ENCODE measurements at regions not wholly inside any gene's neighbourhood (a gene's known extent, or its start where the extent isn't known, plus 50 kb on each side); places are given as distances from the start of the nearest gene placed in this dataset.

GRCh38 chr15:35616498-35617271 lies 70.7 kb upstream of the DPH6 start:
- H3K9me3 Mint-ChIP-seq, result peaks cover 6% of the 10 kb centered on the region
- no peaks in the 10 kb centered on the region for H3K4me1 Mint-ChIP-seq
- H3K36me3 Mint-ChIP-seq (ENCODE audit: low read depth), result no peaks in the 10 kb centered on the region
- no peak overlapping the region for H3K4me3 Mint-ChIP-seq
- no peak for DNase-seq
- peaks cover 3% of the 10 kb centered on the region for H3K27me3 Mint-ChIP-seq (ENCODE audit: low read depth, poor library complexity)
- H3K27ac Mint-ChIP-seq, result no peak overlapping the region
- TF ChIP-seq CTCF (IDR thresholded peaks at IDR 0.05), result no peak

- no peaks in the 10 kb centered on the region for H3K36me3 Mint-ChIP-seq (ENCODE audit: low read depth)
- no peaks in the 10 kb centered on the region for H3K4me1 Mint-ChIP-seq
- no peak for DNase-seq
- TF ChIP-seq CTCF (IDR thresholded peaks at IDR 0.05), result no peak
- H3K27ac Mint-ChIP-seq, result no peak overlapping the region
- H3K4me3 Mint-ChIP-seq, result no peak overlapping the region
- H3K27me3 Mint-ChIP-seq (ENCODE audit: low read depth, poor library complexity), result peaks cover 3% of the 10 kb centered on the region
- no peaks in the 10 kb centered on the region for H3K9me3 Mint-ChIP-seq
Measured at GRCh38 chr15:35618260-35619188, 72.6 kb upstream of the DPH6 start.

GRCh38 chr15:35622641-35623340 lies 76.8 kb upstream of the DPH6 start:
- Mint-ChIP-seq H3K4me1 (peaks cover 12% of the 10 kb centered on the region), H3K36me3 (ENCODE audit: low read depth) (peaks cover 5% of the 10 kb centered on the region), H3K4me3 (no peak overlapping the region), H3K27ac (no peak overlapping the region), H3K9me3 (peaks cover 4% of the 10 kb centered on the region), H3K27me3 (ENCODE audit: low read depth, poor library complexity) (peaks cover 7% of the 10 kb centered on the region)
- no peak for TF ChIP-seq CTCF (IDR thresholded peaks at IDR 0.05)
- no peak for DNase-seq

GRCh38 chr15:35624881-35625280 lies 78.9 kb upstream of the DPH6 start:
- H3K4me3 Mint-ChIP-seq, result no peak overlapping the region

More at GRCh38 chr15:35624881-35625280, 78.9 kb upstream of the DPH6 start:
- Mint-ChIP-seq H3K9me3 (peaks cover 4% of the 10 kb centered on the region), H3K4me1 (peaks cover 14% of the 10 kb centered on the region), H3K27ac (no peak overlapping the region), H3K36me3 (ENCODE audit: low read depth) (peaks cover 5% of the 10 kb centered on the region), H3K27me3 (ENCODE audit: low read depth, poor library complexity) (peaks cover 7% of the 10 kb centered on the region)
- no peak for DNase-seq
- TF ChIP-seq CTCF (IDR thresholded peaks at IDR 0.05), result no peak
